NCI-H1092 (cell line): ENCODE measurements at regions not wholly inside any gene's neighbourhood (a gene's known extent, or its start where the extent isn't known, plus 50 kb on each side); places are given as distances from the start of the nearest gene placed in this dataset.
"Not testable (repeated sequence)": the region's sequence is repeated elsewhere in the genome, so short reads cannot be mapped to it uniquely, and the experiment has no call there.

ENCODE experiments used
- DNase-seq: peaks from one replicate; lab custom pipeline; 2025; lab: John Stamatoyannopoulos, UW

DNA sequence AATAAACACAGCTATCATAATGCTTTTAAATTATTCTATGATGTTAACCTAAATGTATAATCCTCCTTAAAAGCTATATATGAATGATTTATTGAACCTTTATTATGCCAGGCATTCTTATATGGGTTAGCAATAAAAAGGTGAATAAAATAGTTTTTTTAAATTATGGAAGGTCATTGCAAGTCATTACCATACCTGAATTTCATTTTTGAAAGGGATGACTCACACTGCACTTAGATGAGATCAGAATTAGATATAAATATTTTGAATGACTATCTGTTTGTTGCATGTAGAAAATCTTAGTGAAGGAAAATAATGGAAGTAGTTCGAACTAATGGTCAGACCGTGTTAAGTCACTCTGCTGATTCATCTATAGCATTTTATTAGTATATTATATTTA, 822.3 kb downstream of the LUZP2 start:
- DNase-seq = no peak

DNA sequence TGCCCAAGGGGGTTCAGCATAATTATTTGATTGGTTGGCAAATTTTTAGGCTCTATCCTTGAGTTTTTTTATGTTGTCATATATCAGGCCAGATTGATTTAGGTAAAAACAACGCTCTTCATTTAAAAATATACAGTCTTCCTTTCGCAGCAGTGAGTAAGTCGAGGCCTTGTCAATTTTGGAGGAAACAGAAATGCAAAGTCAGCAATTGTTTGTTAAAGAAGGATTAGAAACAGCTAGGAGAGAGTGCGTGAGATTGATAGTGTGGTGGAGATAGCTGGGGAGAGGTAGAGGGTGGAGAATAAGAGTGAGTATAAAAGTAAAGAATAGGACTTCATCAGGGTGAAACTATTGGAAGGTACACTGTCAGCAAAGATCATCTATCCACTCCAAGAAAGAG, 830.8 kb downstream of the LUZP2 start:
- DNase-seq = no peak

DNA sequence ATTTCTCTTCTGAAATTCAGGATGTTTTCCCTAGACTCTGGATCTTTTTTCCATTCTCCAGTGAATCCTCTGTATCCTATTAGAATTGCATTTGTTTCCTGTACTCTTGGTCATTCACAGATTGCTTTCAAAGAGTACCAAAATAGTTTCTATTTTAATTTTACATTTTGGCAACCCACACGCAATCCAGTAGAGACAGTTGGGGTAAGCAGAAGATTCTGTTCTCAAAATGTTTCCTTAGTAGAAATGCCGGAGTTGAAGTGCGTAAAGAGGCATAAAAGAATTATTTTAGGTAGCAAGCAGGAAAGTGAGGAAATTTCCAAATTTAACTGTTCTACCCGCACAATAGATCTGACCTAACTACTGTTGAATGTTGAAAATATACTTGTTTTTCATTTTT, 842.4 kb downstream of the LUZP2 start:
- DNase-seq = no peak

DNA sequence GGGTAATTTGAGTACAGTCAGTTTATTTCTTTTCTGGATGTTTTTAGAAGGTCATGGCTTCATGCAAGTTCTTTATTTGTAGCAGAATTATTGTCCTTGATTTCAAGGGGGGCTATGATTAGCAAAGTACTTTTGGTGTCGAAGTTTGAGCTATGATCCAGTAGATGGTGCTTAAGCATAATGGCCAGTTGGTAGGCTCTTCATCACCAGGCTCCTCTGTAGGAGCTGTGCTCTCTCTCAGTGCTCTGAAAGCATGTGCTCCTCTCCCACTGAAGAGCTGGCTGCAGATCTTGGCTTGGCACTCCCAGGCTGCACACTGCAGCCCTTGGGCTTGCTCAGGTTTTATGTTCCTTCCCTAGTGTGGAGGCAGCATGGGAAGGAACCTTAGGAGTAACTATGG, 852.7 kb downstream of the LUZP2 start:
- DNase-seq = no peak

DNA sequence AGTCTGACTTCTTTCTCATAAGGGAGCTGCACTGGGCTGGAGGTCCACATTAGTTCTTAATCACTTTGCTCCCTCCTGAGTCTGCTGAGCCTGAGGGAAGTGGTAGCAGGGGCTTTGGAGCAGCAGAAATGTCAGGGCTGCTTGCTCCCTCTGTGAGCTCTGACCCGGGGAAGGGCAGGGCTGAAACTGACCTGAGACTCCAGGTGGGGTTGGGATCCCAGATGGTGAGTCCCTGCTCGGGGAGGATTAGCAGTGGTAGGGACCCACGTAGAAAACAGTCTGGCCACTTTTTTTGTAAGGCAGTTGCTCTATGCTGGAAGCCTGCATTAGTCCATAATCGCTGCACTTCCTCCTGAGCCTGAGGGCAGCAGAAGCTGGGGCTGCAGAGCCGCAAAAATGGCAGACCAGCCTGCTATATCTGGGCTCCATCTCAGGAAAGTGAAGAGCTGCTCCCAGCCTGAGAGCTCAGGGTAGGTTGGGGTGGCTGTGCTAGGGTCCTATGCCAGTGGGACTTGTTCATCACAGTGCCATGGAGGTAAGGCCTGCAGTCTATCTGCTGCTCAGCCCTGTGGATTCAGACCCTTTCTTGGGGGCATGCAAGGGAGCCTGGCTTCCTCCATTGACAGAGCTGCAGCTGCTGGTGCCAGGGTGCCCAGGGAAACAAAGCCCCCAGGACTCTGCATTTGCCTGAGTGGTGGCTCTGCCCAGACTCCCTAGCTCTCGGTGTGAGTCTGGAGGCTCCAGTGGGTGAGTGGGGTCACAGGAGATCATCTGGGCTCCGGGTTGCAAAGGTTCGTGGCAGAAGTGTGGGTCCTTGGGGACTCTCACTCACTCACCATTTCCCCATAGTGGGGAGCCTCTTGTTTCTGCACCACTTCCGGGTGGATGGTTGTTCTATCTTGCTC, 854.3 kb downstream of the LUZP2 start:
- DNase-seq = no peak

DNA sequence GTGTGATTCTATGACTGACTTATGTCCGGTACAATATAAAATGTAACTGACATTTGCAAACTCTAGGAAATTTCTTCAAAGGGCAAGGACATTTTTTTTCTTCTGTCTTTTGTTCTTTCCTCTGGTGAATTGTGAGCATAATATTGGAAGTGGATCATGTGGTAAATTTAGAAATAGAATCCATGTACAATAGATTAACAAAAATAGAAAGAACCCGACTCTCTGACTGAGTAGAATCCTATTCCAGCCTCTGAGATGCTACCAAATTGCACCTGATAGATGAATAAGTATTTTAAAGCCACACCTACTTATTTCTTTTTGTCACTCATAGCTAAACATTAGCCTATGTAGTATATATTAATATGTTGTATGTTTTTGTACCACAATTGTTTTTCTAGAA, 860.3 kb downstream of the LUZP2 start:
- no peak for DNase-seq

DNA sequence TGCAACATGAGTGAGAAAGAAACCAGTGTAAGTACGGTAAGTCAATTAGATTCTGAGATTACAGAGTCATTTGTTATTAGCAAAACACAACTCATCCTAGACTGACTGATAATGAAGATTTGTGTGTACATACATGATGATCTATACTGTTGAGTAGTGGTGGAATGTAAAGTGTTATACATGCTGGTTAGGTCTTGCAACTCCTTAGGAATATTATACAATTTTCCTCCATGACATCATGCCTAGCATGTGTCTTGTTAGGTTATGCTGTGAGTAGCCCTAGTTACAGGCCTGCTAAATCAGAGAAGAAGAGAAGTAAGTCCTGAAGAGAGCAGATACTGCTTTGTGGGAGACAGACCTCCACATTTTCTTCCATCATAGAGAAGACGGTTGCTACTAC, 880.6 kb downstream of the LUZP2 start:
- DNase-seq = no peak

DNA sequence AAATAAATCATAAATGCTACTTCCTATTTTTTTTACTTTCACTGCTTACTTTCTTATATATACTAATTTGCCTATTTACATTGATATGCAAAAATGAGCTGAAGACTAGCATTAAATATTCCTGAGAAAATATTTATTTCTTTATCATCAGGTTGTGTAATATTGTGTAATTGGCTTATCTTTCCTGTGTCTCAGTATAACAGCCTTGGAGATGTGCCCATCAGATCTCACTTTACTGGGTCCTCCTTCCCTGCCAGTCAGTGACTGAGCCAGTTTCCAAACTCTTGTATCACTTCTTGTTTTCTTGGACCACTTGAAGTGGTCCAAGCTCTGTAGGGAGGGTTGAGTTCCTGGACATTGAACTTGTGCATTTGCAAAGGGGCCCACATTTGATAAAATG, 900.0 kb downstream of the LUZP2 start:
- DNase-seq = no peak

DNA sequence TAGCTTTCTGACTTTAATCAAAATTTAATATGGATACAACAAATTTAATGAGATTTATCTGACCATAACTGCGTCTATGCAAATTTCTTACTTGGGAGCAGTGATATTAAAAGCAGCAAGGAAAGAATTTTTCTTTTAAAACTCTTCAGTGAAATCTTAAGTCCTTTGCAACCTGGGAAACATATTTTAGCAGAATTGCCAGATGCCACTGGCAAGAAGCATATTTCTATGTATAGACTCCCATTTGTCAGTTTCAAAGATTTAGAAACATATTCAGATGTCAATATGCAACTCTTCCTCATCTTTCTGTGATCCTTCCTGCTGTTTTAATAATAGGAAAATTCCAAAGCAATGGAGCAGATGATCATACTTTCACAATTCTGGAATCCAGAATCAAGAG, 911.3 kb downstream of the LUZP2 start:
- DNase-seq = no peak

DNA sequence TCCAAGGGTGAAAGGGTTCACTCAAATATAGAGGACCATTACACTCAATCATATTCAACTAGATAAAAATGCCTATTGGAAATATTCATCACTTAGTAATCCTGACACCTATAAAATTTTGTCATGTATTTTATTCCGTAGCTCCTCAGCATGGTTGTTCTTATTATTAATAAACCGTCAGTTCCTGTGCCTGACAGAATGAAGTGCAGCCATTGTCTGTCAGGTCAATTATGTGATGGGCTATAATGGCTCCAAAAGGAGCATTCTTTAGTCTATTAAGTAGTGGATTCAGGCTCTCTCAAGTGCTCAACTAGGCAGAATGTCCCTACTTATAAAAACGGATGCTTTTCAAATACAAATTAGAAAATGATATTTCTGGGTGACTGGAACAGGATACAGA, 916.1 kb upstream of the ANO3 start:
- no peak for DNase-seq

DNA sequence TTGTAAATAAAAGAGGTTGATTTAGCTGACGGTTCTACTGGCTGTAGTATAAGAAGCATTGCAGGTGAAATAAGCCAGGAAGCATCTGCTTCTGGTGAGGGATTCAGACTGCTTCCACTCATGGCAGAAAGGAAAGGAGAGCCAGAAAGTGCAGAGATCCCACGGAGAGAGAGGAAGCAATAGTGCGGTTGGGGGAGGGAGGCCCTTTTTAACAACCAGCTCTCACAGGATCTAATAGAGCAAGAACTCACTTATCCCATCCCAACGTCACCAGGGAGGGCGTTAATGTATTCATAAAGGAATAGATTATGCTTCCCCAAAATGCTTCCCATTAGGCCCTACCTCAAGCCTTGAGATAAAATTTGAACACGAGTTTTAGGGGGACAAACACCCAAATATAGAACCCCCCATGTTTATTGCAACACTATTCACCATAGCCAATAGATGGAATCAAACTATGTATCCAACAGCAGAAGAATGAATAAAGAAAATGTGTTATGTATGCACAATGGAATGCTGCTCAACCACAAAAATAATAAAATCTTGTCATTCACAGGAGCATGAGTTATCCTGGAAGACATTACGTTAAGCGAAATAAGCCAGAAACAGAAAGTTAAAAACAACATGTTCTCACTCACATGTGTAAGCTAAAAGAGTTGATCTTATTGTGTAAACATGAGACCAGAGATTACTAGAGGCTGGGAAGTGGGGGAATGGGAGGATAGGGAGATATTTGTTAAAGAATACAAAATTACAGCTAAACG, 908.3 kb upstream of the ANO3 start:
- DNase-seq = no peak

DNA sequence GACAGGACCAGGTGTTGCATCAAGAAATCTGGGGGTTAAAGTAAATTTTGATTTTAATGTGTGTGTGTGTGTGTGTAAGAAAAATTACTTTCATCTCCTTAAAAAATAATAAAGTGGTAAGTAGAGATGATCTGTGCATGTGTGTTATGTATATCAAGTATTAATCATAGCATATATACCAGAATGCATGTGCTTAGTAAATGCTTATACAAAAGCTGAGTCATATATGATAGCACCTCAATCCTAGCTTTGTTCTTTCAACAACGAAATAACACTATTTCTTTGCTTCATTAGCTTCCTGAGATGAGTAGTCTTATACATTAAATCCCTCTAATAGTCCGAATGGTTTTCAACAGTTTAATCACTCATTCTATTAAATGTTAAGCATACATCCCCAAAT, 899.6 kb upstream of the ANO3 start:
- DNase-seq = no peak

DNA sequence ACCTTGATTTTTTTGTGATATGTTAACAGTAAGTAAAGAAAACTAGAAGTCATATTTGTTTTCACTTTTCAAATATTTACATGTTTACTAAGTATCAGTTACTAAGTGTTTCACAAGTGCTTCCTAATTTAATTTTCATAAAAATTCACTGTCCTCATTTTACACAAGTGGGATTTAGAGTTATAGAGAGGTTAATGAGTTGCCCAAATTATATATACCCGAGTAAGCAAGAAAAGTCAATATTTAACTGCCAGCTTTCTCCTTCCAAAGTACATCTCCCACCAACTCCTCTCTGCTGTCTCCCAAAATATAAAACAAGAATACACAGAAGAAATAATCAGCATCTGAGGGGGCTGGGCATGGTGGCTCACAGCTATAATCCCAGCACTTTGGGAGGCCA, 896.7 kb upstream of the ANO3 start:
- DNase-seq = no peak

DNA sequence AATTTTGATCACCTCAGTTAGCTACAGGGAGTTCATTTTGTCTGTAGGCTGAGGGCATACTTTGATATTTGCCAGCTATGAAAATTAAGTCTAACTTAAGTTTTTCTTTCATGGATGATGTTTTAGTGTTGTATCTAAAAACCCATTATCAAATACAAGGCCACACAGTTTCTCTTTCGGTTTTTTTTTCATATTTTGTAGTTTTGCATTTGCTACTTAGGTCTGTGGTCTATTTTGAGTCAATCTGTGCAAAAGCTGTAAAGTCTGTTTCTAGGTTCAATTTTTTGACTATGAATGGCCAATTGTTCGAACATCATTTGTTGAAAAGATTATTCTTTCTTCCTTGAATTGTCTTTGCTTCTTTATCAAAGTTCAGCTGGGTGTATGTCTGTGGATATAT, 895.6 kb upstream of the ANO3 start:
- no peak for DNase-seq

DNA sequence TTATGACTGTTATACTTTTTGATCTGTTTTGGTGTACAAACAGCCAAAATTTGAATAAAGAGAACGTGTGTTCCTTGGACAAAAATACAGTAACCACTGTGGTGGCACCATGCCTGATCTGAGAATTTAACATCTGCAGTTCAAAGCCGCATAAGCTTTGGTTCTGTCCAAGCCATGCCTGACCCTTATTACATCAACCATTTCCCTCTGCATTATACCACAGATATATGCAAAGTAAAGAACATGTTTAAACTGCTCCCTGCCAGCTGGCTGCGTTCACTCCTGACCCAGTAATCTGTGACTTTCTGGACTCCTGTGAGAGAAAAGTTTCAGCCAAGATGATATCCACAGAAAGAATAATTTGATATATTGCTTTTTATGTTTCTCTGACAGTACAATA, 890.5 kb upstream of the ANO3 start:
- DNase-seq = no peak

DNA sequence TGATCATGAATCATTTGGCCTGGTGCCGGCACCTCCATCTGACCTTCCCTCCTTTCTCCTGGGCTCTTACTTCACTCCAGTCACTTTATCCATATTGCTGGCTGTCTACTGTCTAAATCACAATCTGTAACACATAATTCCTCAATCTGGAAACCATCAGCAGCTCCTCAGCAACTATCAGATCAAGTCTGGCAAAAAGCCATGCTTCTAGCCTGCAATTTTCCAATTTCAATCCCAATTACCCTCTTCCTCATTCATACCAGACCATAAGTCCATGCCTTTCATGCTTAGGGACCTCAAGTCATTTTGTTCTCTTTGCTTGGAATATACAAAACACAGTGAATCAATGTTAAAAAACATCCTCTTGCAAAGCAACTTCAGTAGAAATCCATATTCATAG, 882.8 kb upstream of the ANO3 start:
- DNase-seq = no peak

DNA sequence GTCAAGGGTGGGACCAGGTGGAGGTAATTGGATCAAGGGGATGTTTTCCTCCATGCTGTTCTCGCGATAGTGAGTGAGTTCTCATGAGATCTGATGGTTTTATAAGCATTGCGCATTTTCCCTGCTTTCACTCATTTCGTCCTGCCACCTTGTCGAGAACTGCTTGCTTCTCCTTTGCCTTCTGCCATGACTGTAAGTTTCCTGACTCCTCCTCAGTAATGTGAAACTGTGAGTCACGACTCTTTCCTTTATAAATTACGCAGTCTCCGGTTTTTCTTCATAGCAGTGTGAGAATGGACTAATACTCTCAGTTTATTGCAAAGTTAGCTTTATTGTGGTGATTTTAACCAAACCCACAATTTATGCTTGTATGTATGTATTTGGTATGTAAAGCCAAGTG, 878.5 kb upstream of the ANO3 start:
- no peak for DNase-seq

DNA sequence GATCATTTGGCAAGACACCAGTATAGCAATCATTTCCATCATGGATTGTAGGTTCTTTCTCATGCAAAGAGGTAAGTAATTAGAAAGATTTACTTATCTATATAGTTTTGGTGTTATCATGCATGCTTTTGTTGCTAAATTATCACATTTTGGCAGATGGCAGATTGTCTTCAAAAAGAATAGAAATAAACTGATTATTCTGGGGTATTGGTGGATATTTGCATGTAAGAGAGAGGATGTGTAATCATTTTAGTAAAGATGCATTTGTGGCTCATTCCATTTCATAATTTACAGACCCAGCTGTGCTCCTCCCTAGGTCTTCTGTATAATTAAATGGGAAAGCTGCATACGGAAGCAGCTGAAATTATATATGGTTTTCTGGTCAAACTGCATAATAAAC, 875.7 kb upstream of the ANO3 start:
- DNase-seq = no peak

DNA sequence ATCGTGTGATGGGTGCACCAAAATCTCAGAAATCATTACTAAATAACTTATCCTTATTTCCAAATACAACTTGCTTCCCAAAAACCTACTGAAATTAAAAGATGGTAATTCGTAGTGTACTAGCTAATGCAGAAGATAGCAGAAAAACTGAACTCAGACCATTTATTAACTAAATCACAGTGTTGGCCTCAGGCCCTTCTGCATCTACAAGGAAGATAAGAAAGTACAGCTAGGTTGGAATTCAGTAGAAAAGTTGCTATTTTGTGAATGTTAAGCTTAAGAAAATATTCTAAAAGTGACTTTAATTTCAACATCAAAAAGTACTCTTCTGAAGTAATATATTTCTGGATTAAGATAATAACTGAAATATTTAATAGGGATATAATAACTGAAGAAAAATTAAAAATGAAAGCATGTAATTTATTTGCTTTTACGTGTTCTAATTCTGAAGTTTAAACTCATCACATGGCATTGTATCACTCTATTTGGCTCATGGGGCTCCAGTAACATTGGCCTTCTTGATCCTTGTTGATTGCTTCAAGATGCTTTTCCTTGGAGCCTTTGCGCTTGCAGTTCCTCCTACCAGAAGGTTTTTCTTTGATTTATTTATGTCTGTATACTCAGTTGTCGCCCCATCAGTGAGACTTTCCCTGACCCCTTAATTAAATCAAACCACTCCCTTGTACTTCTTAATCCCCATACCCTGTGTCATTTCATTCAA, 847.9 kb upstream of the ANO3 start:
- no peak for DNase-seq

DNA sequence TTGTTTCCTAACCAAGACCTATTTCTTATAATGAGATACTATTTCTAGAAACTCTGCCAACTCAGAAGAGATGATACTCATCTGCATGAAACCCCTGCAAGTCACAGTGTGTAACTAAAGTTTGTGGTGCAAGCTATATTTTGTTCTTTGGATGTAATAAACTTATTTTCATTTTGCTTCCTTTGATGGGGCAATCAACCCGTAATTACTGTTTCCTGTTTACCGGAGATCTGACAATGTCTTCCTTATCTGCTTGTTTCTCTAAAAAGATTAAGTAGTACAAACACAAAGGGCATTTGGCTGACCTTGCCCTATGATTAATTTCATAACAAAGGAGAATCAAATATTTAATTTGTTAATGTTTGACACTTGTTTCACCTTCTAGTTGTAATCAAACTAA, 846.6 kb upstream of the ANO3 start:
- no peak for DNase-seq

DNA sequence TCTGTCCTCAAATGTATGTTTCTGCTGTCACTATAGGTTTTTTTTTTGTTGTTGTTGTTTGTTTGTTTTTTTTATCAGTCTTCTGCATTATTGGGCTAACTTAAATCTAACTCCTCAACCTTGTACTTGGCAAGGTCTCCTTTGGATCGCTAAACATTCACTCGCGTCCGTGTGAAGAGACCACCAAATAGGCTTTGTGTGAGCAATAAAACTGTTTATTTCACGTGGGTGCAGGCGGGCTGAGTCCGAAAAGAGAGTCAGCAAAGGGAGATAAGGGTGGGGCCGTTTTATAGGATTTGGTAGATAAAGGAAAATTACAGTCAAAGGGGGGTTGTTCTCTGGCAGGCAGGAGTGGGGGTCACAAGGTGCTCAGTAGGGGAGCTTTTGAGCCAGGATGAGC, 845.6 kb upstream of the ANO3 start:
- DNase-seq = not testable (repeated sequence)

DNA sequence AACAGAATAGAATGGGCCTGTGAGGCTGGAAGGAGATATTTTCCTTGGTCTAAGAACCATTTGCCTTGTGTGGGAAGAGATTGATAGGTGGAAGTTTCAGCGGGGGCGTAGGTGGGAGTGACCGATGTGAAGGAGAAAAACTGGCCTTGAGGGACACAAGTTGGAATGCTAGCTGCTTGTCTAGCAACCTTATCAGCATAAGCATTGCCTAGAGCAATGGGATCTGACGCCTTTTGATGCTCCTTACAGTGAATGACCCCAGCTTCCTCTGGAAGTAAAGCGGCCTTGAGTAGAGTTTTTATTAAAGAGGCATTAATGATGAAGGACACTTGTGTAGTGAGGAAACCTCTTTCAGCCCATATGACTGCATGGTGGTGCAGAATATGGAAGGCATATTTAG, 843.8 kb upstream of the ANO3 start:
- DNase-seq = not testable (repeated sequence)

DNA sequence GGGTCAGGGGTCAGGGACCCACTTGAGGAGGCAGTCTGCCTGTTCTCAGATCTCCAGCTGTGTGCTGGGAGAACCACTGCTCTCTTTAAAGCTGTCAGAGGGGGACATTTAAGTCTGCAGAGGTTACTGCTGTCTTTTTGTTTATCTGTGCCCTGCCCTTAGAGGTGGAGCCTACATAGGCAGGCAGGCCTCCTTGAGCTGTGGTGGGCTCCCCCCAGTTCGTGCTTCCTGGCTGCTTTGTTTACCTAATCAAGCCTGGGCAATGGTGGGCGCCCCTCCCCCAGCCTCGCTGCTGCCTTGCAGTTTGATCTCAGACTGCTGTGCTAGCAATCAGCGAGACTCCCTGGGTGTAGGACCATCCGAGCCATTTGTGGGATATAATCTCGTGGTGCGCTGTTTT, 830.5 kb upstream of the ANO3 start:
- DNase-seq = not testable (repeated sequence)
